HEK293 (cell line): ENCODE measurements at regions not wholly inside any gene's neighbourhood (a gene's known extent, or its start where the extent isn't known, plus 50 kb on each side); places are given as distances from the start of the nearest gene placed in this dataset.

Experiments used
- CTCF ChIA-PET: fragments of 350-600 bp; formaldehyde crosslinking; extraction: SDS; loops from one replicate; lab custom pipeline; 2021; ENCODE audit warnings: antibody characterized with exemption; lab: Yijun Ruan, JAX
- POLR2A ChIA-PET: fragments of 300-600 bp; formaldehyde crosslinking; extraction: SDS; loops from one replicate; lab custom pipeline; 2020; ENCODE audit warnings: antibody characterized with exemption, inconsistent platforms; lab: Yijun Ruan, JAX
- H3K27ac ChIP-seq: fragments of 200-500 bp; sonication (Bioruptor generic); 2 replicates; pipeline ENCODE4 v1.5.1; 2014; ENCODE audit warnings: low read depth, low read length, control low read depth, inconsistent platforms; ENCODE audit errors: extremely low read depth
- H3K36me3 ChIP-seq, 2 experiments: fragments of 200-500 bp in 1 of 2; sonication (Bioruptor generic) in 1 of 2; 1 replicate in 1 of 2; 2 replicates in 1 of 2; pipeline ENCODE4 v1.5.1; 2014 to 2017; ENCODE audit warnings: inconsistent platforms in 2 of 2, low read length in 2 of 2; ENCODE audit not compliant: control insufficient read depth in 2 of 2, insufficient read depth in 1 of 2
- H3K4me1 ChIP-seq: fragments of 200-500 bp; sonication (Bioruptor generic); 2 replicates; pipeline ENCODE4 v1.5.1; 2014; ENCODE audit warnings: mild to moderate bottlenecking, low read length, inconsistent platforms; ENCODE audit not compliant: control insufficient read depth, insufficient read depth
- H3K4me3 ChIP-seq: 2 replicates; pipeline ENCODE4 v1.5.1; 2011; ENCODE audit warnings: low read depth, mild to moderate bottlenecking, control low read depth, low read length, moderate library complexity
- H3K9me3 ChIP-seq: fragments of 200-500 bp; sonication (Bioruptor generic); 2 replicates; pipeline ENCODE4 v1.5.1; 2014; ENCODE audit warnings: low read depth, low read length, inconsistent platforms; ENCODE audit not compliant: control insufficient read depth, insufficient read depth
- BCL11A ChIP-seq: fragments of 450-650 bp; formaldehyde crosslinking; IDR thresholded peaks from 2 replicates; pipeline ENCODE4 v1.5.1; 2016; ENCODE audit warnings: low read depth, missing biosample characterization, missing genetic modification characterization
- GLIS1 ChIP-seq: fragments of 450-650 bp; formaldehyde crosslinking; IDR thresholded peaks from 2 replicates; pipeline ENCODE4 v1.5.1; 2016; ENCODE audit warnings: missing biosample characterization, missing genetic modification characterization
- HIC1 ChIP-seq: fragments of 450-650 bp; formaldehyde crosslinking; IDR thresholded peaks from 2 replicates; pipeline ENCODE4 v1.5.1; 2016; ENCODE audit warnings: missing biosample characterization, missing genetic modification characterization
- ZBTB10 ChIP-seq: fragments of 450-650 bp; formaldehyde crosslinking; IDR thresholded peaks from 2 replicates; pipeline ENCODE4 v1.5.1; 2016; ENCODE audit warnings: missing biosample characterization, missing genetic modification characterization
- ZNF112 ChIP-seq: fragments of 450-650 bp; formaldehyde crosslinking; IDR thresholded peaks from 2 replicates; pipeline ENCODE4 v1.5.0; 2017; ENCODE audit warnings: missing biosample characterization, missing genetic modification characterization
- ZNF132 ChIP-seq: fragments of 450-650 bp; formaldehyde crosslinking; IDR thresholded peaks from 2 replicates; pipeline ENCODE4 v1.5.1; 2017; ENCODE audit warnings: missing biosample characterization, missing genetic modification characterization, borderline replicate concordance
- ZNF157 ChIP-seq: fragments of 450-650 bp; formaldehyde crosslinking; IDR thresholded peaks from 2 replicates; pipeline ENCODE4 v1.5.1; 2016; ENCODE audit warnings: missing biosample characterization, missing genetic modification characterization
- ZNF214 ChIP-seq: fragments of 450-650 bp; formaldehyde crosslinking; IDR thresholded peaks from 2 replicates; pipeline ENCODE4 v1.5.1; 2017; ENCODE audit warnings: missing biosample characterization, mild to moderate bottlenecking, missing genetic modification characterization, borderline replicate concordance
- ZNF24 ChIP-seq: fragments of 450-650 bp; formaldehyde crosslinking; IDR thresholded peaks from 2 replicates; pipeline ENCODE4 v1.5.1; 2016; ENCODE audit warnings: missing biosample characterization, missing genetic modification characterization
- ZNF37A ChIP-seq: fragments of 450-650 bp; IDR thresholded peaks from 2 replicates; pipeline ENCODE4 v1.5.1; 2018; ENCODE audit warnings: missing biosample characterization, missing genetic modification characterization
- ZNF639 ChIP-seq: fragments of 450-650 bp; formaldehyde crosslinking; IDR thresholded peaks from 2 replicates; pipeline ENCODE4 v1.5.1; 2016; ENCODE audit warnings: missing biosample characterization, missing genetic modification characterization
- ZNF660 ChIP-seq: fragments of 450-650 bp; IDR thresholded peaks from 2 replicates; pipeline ENCODE4 v1.5.1; 2018; ENCODE audit warnings: missing biosample characterization, mild to moderate bottlenecking, missing genetic modification characterization
- ZNF791 ChIP-seq: fragments of 450-650 bp; formaldehyde crosslinking; IDR thresholded peaks from 2 replicates; pipeline ENCODE4 v1.5.1; 2016; ENCODE audit warnings: missing biosample characterization, missing genetic modification characterization
- ZSCAN16 ChIP-seq: fragments of 450-650 bp; formaldehyde crosslinking; IDR thresholded peaks from 2 replicates; pipeline ENCODE4 v1.5.1; 2016; ENCODE audit warnings: missing biosample characterization, missing genetic modification characterization
- ZSCAN23 ChIP-seq: fragments of 450-650 bp; formaldehyde crosslinking; IDR thresholded peaks from 2 replicates; pipeline ENCODE4 v1.5.1; 2016; ENCODE audit warnings: missing biosample characterization, missing genetic modification characterization
- ZSCAN30 ChIP-seq: fragments of 450-650 bp; IDR thresholded peaks from 2 replicates; pipeline ENCODE4 v1.5.1; 2018; ENCODE audit warnings: missing biosample characterization, mild to moderate bottlenecking, missing genetic modification characterization, moderate library complexity
- ZXDB ChIP-seq: fragments of 450-650 bp; formaldehyde crosslinking; IDR thresholded peaks from 2 replicates; pipeline ENCODE4 v1.5.1; 2016; ENCODE audit warnings: missing biosample characterization, missing genetic modification characterization
- TF ChIP-seq, protein P1 (sequence below): fragments of 450-650 bp; formaldehyde crosslinking; IDR thresholded peaks from 2 replicates; pipeline ENCODE4 v1.5.1; 2016; ENCODE audit warnings: missing biosample characterization, missing genetic modification characterization, borderline replicate concordance

DNA sequence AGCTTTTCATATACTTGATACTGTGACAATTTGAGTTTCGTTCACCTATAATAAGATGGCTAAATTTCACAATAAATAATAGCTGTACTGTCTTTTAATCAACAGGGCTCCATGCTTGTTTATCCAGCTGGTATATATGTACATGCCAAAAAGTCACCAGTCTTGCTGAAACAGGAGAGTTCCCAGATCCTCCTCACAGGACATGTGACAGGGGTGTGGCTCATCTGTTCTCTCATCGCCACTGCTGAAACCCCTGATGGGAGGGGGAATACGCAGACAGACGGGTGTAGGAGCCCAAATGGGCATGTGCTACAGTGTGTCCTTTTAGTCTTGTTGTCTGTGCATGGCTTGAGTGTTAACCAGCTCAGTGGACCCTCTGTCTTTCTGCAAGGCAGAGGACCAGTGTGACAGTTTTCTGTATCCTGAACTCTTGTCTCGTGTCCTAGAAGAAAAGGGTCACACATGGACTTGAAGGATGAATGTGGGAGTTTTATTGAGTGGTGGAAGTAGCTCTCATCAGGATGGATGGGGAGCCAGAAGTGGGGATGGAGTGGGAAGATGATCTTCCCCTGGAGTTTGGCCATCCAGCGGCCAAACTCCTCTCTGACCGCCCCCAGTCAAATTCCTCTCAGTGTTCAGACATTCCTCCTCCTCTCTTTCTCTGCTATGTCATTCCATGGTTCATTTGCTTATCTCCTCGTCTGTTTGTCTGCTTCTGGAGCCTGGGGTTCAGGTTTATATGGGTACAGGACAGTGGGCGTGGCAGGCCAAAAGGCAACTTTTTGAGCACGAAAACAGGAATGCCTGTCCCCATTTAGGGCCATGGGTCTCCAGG is 113.1 kb upstream of the NECTIN3 start:
- CTCF ChIA-PET, result no interaction called here
- TF ChIP-seq ZNF639 (tag by site-specific recombination) (no peak), ZNF37A (no peak), ZNF112 (tag by site-specific recombination) (no peak), ZSCAN23 (no peak), ZBTB10 (tag by site-specific recombination) (no peak), HIC1 (tag by site-specific recombination) (no peak), BCL11A (no peak), ZSCAN30 (tag by site-specific recombination) (no peak)

DNA sequence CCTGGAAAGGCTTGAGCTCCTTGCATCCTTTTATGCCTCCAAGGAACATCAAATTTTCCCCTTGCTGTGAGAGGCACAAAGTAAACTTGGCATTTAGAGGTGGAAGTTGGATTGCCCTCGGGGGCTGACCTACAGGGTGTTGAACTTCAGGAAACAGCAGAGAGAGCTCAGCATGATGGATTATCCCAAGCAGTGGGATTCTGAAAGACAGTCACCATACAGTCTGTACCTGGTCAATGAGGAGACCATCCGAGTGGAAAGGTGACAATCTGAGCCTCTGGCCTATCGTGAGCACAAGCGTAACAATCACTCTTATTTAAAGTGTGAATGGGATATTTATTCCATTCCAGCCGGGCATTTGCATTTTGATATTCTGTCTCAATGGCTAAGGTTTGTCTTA is 105.6 kb upstream of the NECTIN3 start:
- CTCF ChIA-PET, result no interaction called here
- TF ChIP-seq ZNF214 (no peak), ZSCAN16 (tag by site-specific recombination) (no peak), ZNF157 (tag by site-specific recombination) (no peak), ZXDB (tag by site-specific recombination) (no peak), ZNF132 (tag by site-specific recombination) (no peak), ZNF24 (tag by site-specific recombination) (no peak), ZBTB10 (tag by site-specific recombination) (no peak), ZNF660 (tag by site-specific recombination) (no peak), ZNF791 (tag by site-specific recombination) (no peak), GLIS1 (tag by site-specific recombination) (no peak)
- TF ChIP-seq, protein P1, sequence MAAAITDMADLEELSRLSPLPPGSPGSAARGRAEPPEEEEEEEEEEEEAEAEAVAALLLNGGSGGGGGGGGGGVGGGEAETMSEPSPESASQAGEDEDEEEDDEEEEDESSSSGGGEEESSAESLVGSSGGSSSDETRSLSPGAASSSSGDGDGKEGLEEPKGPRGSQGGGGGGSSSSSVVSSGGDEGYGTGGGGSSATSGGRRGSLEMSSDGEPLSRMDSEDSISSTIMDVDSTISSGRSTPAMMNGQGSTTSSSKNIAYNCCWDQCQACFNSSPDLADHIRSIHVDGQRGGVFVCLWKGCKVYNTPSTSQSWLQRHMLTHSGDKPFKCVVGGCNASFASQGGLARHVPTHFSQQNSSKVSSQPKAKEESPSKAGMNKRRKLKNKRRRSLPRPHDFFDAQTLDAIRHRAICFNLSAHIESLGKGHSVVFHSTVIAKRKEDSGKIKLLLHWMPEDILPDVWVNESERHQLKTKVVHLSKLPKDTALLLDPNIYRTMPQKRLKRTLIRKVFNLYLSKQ (tag by site-specific recombination), result no peak
- H3K36me3 ChIP-seq, result no peaks in the 10 kb centered on the region
- POLR2A ChIA-PET, result no interaction called here
- no peak overlapping the region for H3K4me3 ChIP-seq
- H3K27ac ChIP-seq, result no peak overlapping the region
- H3K9me3 ChIP-seq, result no peaks in the 10 kb centered on the region
- no peaks in the 10 kb centered on the region for H3K4me1 ChIP-seq

More for the DNA sequence above, 113.1 kb upstream of the NECTIN3 start:
- Histone ChIP-seq H3K4me3 (no peak overlapping the region), H3K36me3 (no peaks in the 10 kb centered on the region), H3K27ac (no peak overlapping the region), H3K4me1 (no peaks in the 10 kb centered on the region), H3K9me3 (no peaks in the 10 kb centered on the region)
- POLR2A ChIA-PET, result no interaction called here
